ENCODE measurements at regions not wholly inside any gene's neighbourhood (a gene's known extent, or its start where the extent isn't known, plus 50 kb on each side); places are given as distances from the start of the nearest gene placed in this dataset.

GRCh38 chr11:121383716-121384115, 68.4 kb upstream of the SORL1 start:
- FAIRE-seq (no peak), DNase-seq (ENCODE audit: low read depth) (no peak)
- no peaks in the 10 kb centered on the region for H3K36me3 Mint-ChIP-seq (ENCODE audit: low read depth, unreplicated experiment)
- Histone ChIP-seq H4K20me1 (ENCODE audit: insufficient read depth, low read length) (no peaks in the 10 kb centered on the region), H3K27ac (ENCODE audit: low read depth, low read length) (no peak overlapping the region), H3K9ac (ENCODE audit: low read length) (no peak overlapping the region), H3K27me3 (ENCODE audit: insufficient read depth, low read length) (no peaks in the 10 kb centered on the region), H3K4me2 (ENCODE audit: low read length) (no peak overlapping the region), H3K36me3 (ENCODE audit: insufficient read depth, low read length) (no peaks in the 10 kb centered on the region), H3K4me3 (ENCODE audit: insufficient read depth, low read depth, low read length) (no peak overlapping the region), H2AFZ (ENCODE audit: low read depth, low read length) (no peak overlapping the region), H3K9me3 (ENCODE audit: insufficient read depth, low read depth, low read length) (peaks cover 3% of the 10 kb centered on the region), H3K4me1 (ENCODE audit: insufficient read depth, low read length) (no peaks in the 10 kb centered on the region), H3K79me2 (ENCODE audit: insufficient read depth, low read length) (no peaks in the 10 kb centered on the region)
- no peaks in the 10 kb centered on the region for H3K4me1 Mint-ChIP-seq (ENCODE audit: low read depth, unreplicated experiment)
- TF ChIP-seq EZH2 (IDR thresholded peaks at IDR 0.05; ENCODE audit: insufficient read depth, low read length) (no peak), CTCF (IDR thresholded peaks at IDR 0.05; ENCODE audit: insufficient read depth, low read depth, low read length) (no peak)
- no peak overlapping the region for H3K4me3 Mint-ChIP-seq (ENCODE audit: unreplicated experiment)
- H3K27me3 Mint-ChIP-seq (ENCODE audit: low read depth, unreplicated experiment), result peaks cover 7% of the 10 kb centered on the region
- H3K27ac Mint-ChIP-seq (ENCODE audit: unreplicated experiment), result no peak overlapping the region
- H3K9me3 Mint-ChIP-seq (ENCODE audit: unreplicated experiment), result peaks cover 3% of the 10 kb centered on the region

GRCh38 chr11:121385688-121386087, 66.4 kb upstream of the SORL1 start:
- Mint-ChIP-seq H3K9me3 (ENCODE audit: unreplicated experiment) (peaks cover 3% of the 10 kb centered on the region), H3K27ac (ENCODE audit: unreplicated experiment) (no peak overlapping the region), H3K36me3 (ENCODE audit: low read depth, unreplicated experiment) (no peaks in the 10 kb centered on the region), H3K4me1 (ENCODE audit: low read depth, unreplicated experiment) (no peaks in the 10 kb centered on the region), H3K27me3 (ENCODE audit: low read depth, unreplicated experiment) (peaks cover 6% of the 10 kb centered on the region), H3K4me3 (ENCODE audit: unreplicated experiment) (no peak overlapping the region)
- Histone ChIP-seq H3K36me3 (ENCODE audit: insufficient read depth, low read length) (no peaks in the 10 kb centered on the region), H3K4me3 (ENCODE audit: insufficient read depth, low read depth, low read length) (no peak overlapping the region), H3K9ac (ENCODE audit: low read length) (no peak overlapping the region), H3K27ac (ENCODE audit: low read depth, low read length) (no peak overlapping the region), H4K20me1 (ENCODE audit: insufficient read depth, low read length) (no peaks in the 10 kb centered on the region), H3K27me3 (ENCODE audit: insufficient read depth, low read length) (peaks cover 7% of the 10 kb centered on the region), H3K9me3 (ENCODE audit: insufficient read depth, low read depth, low read length) (peaks cover 3% of the 10 kb centered on the region), H3K4me2 (ENCODE audit: low read length) (no peak overlapping the region), H3K79me2 (ENCODE audit: insufficient read depth, low read length) (no peaks in the 10 kb centered on the region), H2AFZ (ENCODE audit: low read depth, low read length) (no peak overlapping the region), H3K4me1 (ENCODE audit: insufficient read depth, low read length) (no peaks in the 10 kb centered on the region)
- no peak for DNase-seq (ENCODE audit: low read depth)
- TF ChIP-seq EZH2 (IDR thresholded peaks at IDR 0.05; ENCODE audit: insufficient read depth, low read length) (no peak), CTCF (IDR thresholded peaks at IDR 0.05; ENCODE audit: insufficient read depth, low read depth, low read length) (no peak)
- FAIRE-seq, result no peak

Data from astrocyte (in vitro differentiated cells and primary cell).